ENCODE measurements at regions not wholly inside any gene's neighbourhood (a gene's known extent, or its start where the extent isn't known, plus 50 kb on each side); places are given as distances from the start of the nearest gene placed in this dataset.

- TF ChIP-seq YY1 (IDR thresholded peaks at IDR 0.05), result no peak
- TF ChIP-seq CTCF (IDR thresholded peaks at IDR 0.05; ENCODE audit: low read depth, low read length, missing input control), result no peak
- no peak for TF ChIP-seq ATF3 (IDR thresholded peaks at IDR 0.05)
- no peak for TF ChIP-seq REST (IDR thresholded peaks at IDR 0.05)
- TF ChIP-seq SP1 (IDR thresholded peaks at IDR 0.05), result no peak
- TF ChIP-seq RAD21 (IDR thresholded peaks at IDR 0.05), result no peak
Observed at GRCh38 chr18:40346146-40346545, 1608.9 kb upstream of the PIK3C3 start.

All from liver (tissue), 3 donors.